Stimulated activated CD8-positive, alpha-beta memory T cell treated with anti-CD3 and anti-CD28 coated beads, Interleukin-12 subunit alpha, Interleukin-12 subunit beta, amount 100 ng/mL, for 4 hours (primary cell): ENCODE measurements at regions not wholly inside any gene's neighbourhood (a gene's known extent, or its start where the extent isn't known, plus 50 kb on each side); places are given as distances from the start of the nearest gene placed in this dataset.
"Not testable (repeated sequence)": the region's sequence is repeated elsewhere in the genome, so short reads cannot be mapped to it uniquely, and the experiment has no call there.

Experiments used
- DNase-seq: peaks from one replicate; pipeline ENCODE4 v3.0.0-alpha.2; 2020; ENCODE audit warnings: low read depth

- DNase-seq, result no peak
Observed at GRCh38 chr3:187795207-187795960, 50.1 kb upstream of the BCL6 start.

- DNase-seq, result no peak
Observed at GRCh38 chr3:187798126-187798525, 52.9 kb upstream of the BCL6 start.

GRCh38 chr3:187798531-187799530 lies 53.6 kb upstream of the BCL6 start:
- DNase-seq, result no peak

GRCh38 chr3:187799942-187800641 lies 54.8 kb upstream of the BCL6 start:
- no peak for DNase-seq

- no peak for DNase-seq
Observed at GRCh38 chr3:187801152-187801551, 55.9 kb upstream of the BCL6 start.

GRCh38 chr3:187802203-187802927 lies 57.1 kb upstream of the BCL6 start:
- no peak for DNase-seq

- DNase-seq, result no peak
Observed at GRCh38 chr3:187802928-187803259, 57.6 kb upstream of the BCL6 start.

GRCh38 chr3:187804120-187804744 lies 59.0 kb upstream of the BCL6 start:
- no peak for DNase-seq

GRCh38 chr3:187804745-187805121 lies 59.5 kb upstream of the BCL6 start:
- no peak for DNase-seq

GRCh38 chr3:187805774-187806173 lies 60.5 kb upstream of the BCL6 start:
- no peak for DNase-seq

- DNase-seq, result no peak
Observed at GRCh38 chr3:187807086-187807862, 62.0 kb upstream of the BCL6 start.

GRCh38 chr3:187808527-187808895 lies 63.2 kb upstream of the BCL6 start:
- DNase-seq, result no peak

- DNase-seq, result no peak
Observed at GRCh38 chr3:187809612-187809991, 64.3 kb upstream of the BCL6 start.

- no peak for DNase-seq
Observed at GRCh38 chr3:187810021-187810446, 64.8 kb upstream of the BCL6 start.

GRCh38 chr3:187811585-187812250 lies 66.5 kb upstream of the BCL6 start:
- DNase-seq, result no peak

GRCh38 chr3:187812496-187812895 lies 67.2 kb upstream of the BCL6 start:
- no peak for DNase-seq

GRCh38 chr3:187813198-187813597 lies 67.9 kb upstream of the BCL6 start:
- no peak for DNase-seq

GRCh38 chr3:187817766-187818165 lies 72.5 kb upstream of the BCL6 start:
- DNase-seq, result not testable (repeated sequence)

GRCh38 chr3:187821616-187822317 lies 76.5 kb upstream of the BCL6 start:
- no peak for DNase-seq

GRCh38 chr3:187822402-187822801 lies 77.1 kb upstream of the BCL6 start:
- no peak for DNase-seq
